Activated T-helper 1 cell treated with anti-CD3 and anti-CD28 coated beads, Interleukin-12 subunit alpha, Interleukin-12 subunit beta, Interleukin-2, Interleukin-4 antibody, amounts not matched to agents 30 ng/mL and 10 ng/mL and 1 ng/mL, durations not matched to agents 14 hours and 24 hours and 36 hours (primary cell): ENCODE measurements at regions not wholly inside any gene's neighbourhood (a gene's known extent, or its start where the extent isn't known, plus 50 kb on each side); places are given as distances from the start of the nearest gene placed in this dataset.

Source experiments
- DNase-seq: peaks from one replicate; pipeline ENCODE4 v3.0.0; 2021; ENCODE audit warnings: low spot score
- H3K27ac Mint-ChIP-seq: one replicate; pipeline ENCODE4 v1.8.0; 2021; ENCODE audit warnings: mild to moderate bottlenecking, mixed read lengths
- H3K27me3 Mint-ChIP-seq: one replicate; pipeline ENCODE4 v1.8.0; 2022; ENCODE audit warnings: mild to moderate bottlenecking, moderate library complexity, mixed read lengths; ENCODE audit not compliant: insufficient read depth
- H3K36me3 Mint-ChIP-seq: one replicate; pipeline ENCODE4 v1.8.0; 2021; ENCODE audit warnings: low read depth, mixed read lengths
- H3K4me1 Mint-ChIP-seq: one replicate; pipeline ENCODE4 v1.8.0; 2021; ENCODE audit warnings: low read depth, mixed read lengths
- H3K4me3 Mint-ChIP-seq: one replicate; pipeline ENCODE4 v1.8.0; 2021; ENCODE audit warnings: mild to moderate bottlenecking, moderate library complexity, mixed read lengths
- H3K9me3 Mint-ChIP-seq: one replicate; pipeline ENCODE4 v1.8.0; 2021; ENCODE audit warnings: mixed read lengths
- intact Hi-C: fragments of 100-400 bp; cut with micrococcal nuclease; formaldehyde crosslinking; loops from one replicate; pipeline ENCODE4 v1.15.1; 2024

GRCh38 chr7:53877688-53878087 lies 664.5 kb upstream of the VSTM2A start:
- Mint-ChIP-seq H3K36me3 (no peaks in the 10 kb centered on the region), H3K27ac (no peak overlapping the region), H3K27me3 (no peaks in the 10 kb centered on the region), H3K4me1 (no peaks in the 10 kb centered on the region), H3K4me3 (no peak overlapping the region), H3K9me3 (peaks cover 34% of the 10 kb centered on the region)
- intact Hi-C loops = no loop called here
- DNase-seq = no peak

GRCh38 chr7:53900856-53901528 lies 641.2 kb upstream of the VSTM2A start:
- H3K27ac Mint-ChIP-seq = no peak overlapping the region
- peaks cover 28% of the 10 kb centered on the region for H3K9me3 Mint-ChIP-seq
- no peak overlapping the region for H3K4me3 Mint-ChIP-seq
- H3K36me3 Mint-ChIP-seq = no peaks in the 10 kb centered on the region
- no peaks in the 10 kb centered on the region for H3K27me3 Mint-ChIP-seq
- DNase-seq = no peak
- H3K4me1 Mint-ChIP-seq = no peaks in the 10 kb centered on the region
- intact Hi-C loops = no loop called here

- DNase-seq = no peak
- Mint-ChIP-seq H3K9me3 (peaks cover 43% of the 10 kb centered on the region), H3K27ac (no peak overlapping the region), H3K4me3 (no peak overlapping the region), H3K36me3 (no peaks in the 10 kb centered on the region), H3K4me1 (no peaks in the 10 kb centered on the region), H3K27me3 (no peaks in the 10 kb centered on the region)
- intact Hi-C loops = no loop called here
Measured at GRCh38 chr7:53904355-53904754, 637.8 kb upstream of the VSTM2A start.

GRCh38 chr7:53917637-53918036 lies 624.5 kb upstream of the VSTM2A start:
- H3K36me3 Mint-ChIP-seq = no peaks in the 10 kb centered on the region
- peaks cover 26% of the 10 kb centered on the region for H3K9me3 Mint-ChIP-seq
- no peaks in the 10 kb centered on the region for H3K4me1 Mint-ChIP-seq
- DNase-seq = no peak
- intact Hi-C loops = no loop called here
- H3K27me3 Mint-ChIP-seq = no peaks in the 10 kb centered on the region
- no peak overlapping the region for H3K4me3 Mint-ChIP-seq
- H3K27ac Mint-ChIP-seq = no peak overlapping the region

GRCh38 chr7:53920011-53920410 lies 622.2 kb upstream of the VSTM2A start:
- Mint-ChIP-seq H3K27me3 (no peaks in the 10 kb centered on the region), H3K4me1 (no peaks in the 10 kb centered on the region), H3K9me3 (peaks cover 29% of the 10 kb centered on the region), H3K27ac (no peak overlapping the region), H3K4me3 (no peak overlapping the region), H3K36me3 (no peaks in the 10 kb centered on the region)
- intact Hi-C loops = no loop called here
- DNase-seq = no peak

GRCh38 chr7:53940483-53940882 lies 601.7 kb upstream of the VSTM2A start:
- Mint-ChIP-seq H3K27me3 (no peaks in the 10 kb centered on the region), H3K27ac (no peak overlapping the region), H3K4me3 (no peak overlapping the region), H3K36me3 (no peaks in the 10 kb centered on the region), H3K9me3 (peaks cover 31% of the 10 kb centered on the region), H3K4me1 (no peaks in the 10 kb centered on the region)
- intact Hi-C loops = no loop called here
- DNase-seq = no peak

DNA sequence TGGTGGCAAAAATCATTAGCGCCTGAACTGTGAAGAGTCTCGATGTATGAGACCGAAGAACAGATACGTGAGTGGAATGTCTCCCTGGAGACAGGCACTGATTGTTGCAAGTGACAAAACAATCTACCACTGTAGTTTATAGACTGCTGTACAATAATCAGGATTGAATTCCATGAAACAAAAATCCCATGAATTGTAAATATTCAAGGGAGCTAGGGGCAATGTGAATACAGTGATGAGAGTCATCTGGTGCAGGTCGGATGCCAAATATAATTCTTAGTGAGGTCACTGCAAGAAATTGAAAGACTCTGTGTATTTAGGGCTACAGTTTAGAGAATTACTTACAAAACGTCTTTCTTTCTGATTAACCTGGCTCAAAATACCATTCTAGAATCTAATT lies 594.4 kb upstream of the VSTM2A start:
- Mint-ChIP-seq H3K9me3 (peaks cover 20% of the 10 kb centered on the region), H3K27me3 (no peaks in the 10 kb centered on the region), H3K36me3 (no peaks in the 10 kb centered on the region), H3K4me3 (no peak overlapping the region), H3K4me1 (no peaks in the 10 kb centered on the region), H3K27ac (no peak overlapping the region)
- intact Hi-C loops = no loop called here
- no peak for DNase-seq

DNA sequence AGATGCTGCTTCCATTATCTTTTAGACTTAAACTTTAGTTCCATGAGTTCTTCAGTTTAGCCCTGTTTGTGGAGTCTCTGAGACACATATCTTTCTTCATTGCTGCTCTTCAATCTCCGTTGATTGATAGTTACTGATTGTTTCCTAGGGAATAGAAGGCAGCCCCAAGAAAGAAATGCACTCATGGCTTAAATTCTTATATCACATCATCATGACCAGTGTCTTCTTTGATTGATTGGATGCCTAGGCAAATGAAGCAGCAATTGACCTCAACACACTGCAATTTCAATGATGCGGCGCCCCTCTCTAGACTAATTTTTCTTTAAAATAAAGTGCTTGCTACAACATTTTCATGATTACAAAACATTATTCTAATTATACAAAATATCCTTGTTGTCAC lies 576.5 kb upstream of the VSTM2A start:
- intact Hi-C loops = no loop called here
- Mint-ChIP-seq H3K36me3 (no peaks in the 10 kb centered on the region), H3K27me3 (no peaks in the 10 kb centered on the region), H3K9me3 (peaks cover 13% of the 10 kb centered on the region), H3K4me1 (no peaks in the 10 kb centered on the region), H3K4me3 (no peak overlapping the region), H3K27ac (no peak overlapping the region)
- DNase-seq = no peak

GRCh38 chr7:53983480-53983879 lies 558.7 kb upstream of the VSTM2A start:
- no peak overlapping the region for H3K27ac Mint-ChIP-seq
- H3K36me3 Mint-ChIP-seq = no peaks in the 10 kb centered on the region
- no peak overlapping the region for H3K4me3 Mint-ChIP-seq
- no peaks in the 10 kb centered on the region for H3K27me3 Mint-ChIP-seq
- H3K9me3 Mint-ChIP-seq = peaks cover 20% of the 10 kb centered on the region
- no peaks in the 10 kb centered on the region for H3K4me1 Mint-ChIP-seq
- DNase-seq = no peak
- intact Hi-C loops = no loop called here

GRCh38 chr7:53984776-53985175 lies 557.4 kb upstream of the VSTM2A start:
- Mint-ChIP-seq H3K27me3 (no peaks in the 10 kb centered on the region), H3K4me1 (no peaks in the 10 kb centered on the region), H3K4me3 (no peak overlapping the region)

DNA sequence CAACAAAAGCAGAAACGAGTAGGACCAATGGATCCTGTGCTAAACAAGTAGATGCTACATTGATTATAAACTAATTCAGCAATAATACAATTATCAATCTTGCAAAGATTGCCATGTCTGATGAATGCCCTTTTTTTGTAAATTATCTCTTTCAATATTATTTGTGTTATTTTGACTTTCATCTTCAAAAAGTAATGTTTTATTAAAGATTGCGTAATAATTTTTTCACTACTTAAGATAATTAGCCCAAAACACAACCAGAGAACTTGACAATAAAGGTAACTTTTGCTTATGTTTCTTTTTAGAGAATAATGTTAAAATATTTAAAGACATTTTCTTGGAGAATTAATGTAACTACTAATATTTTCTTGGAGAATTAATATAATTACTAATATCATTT lies 553.8 kb upstream of the VSTM2A start:
- Mint-ChIP-seq H3K9me3 (peaks cover 5% of the 10 kb centered on the region), H3K4me3 (no peak overlapping the region), H3K27me3 (no peaks in the 10 kb centered on the region), H3K4me1 (no peaks in the 10 kb centered on the region), H3K27ac (no peak overlapping the region), H3K36me3 (no peaks in the 10 kb centered on the region)
- intact Hi-C loops = no loop called here
- no peak for DNase-seq

More at GRCh38 chr7:53984776-53985175, 557.4 kb upstream of the VSTM2A start:
- intact Hi-C loops = no loop called here
- DNase-seq = no peak
- Mint-ChIP-seq H3K27ac (no peak overlapping the region), H3K36me3 (no peaks in the 10 kb centered on the region), H3K9me3 (peaks cover 17% of the 10 kb centered on the region)

- DNase-seq = no peak
- Mint-ChIP-seq H3K36me3 (no peaks in the 10 kb centered on the region), H3K27ac (no peak overlapping the region), H3K4me3 (no peak overlapping the region), H3K27me3 (no peaks in the 10 kb centered on the region), H3K4me1 (no peaks in the 10 kb centered on the region), H3K9me3 (peaks cover 11% of the 10 kb centered on the region)
- intact Hi-C loops = no loop called here
Measured at GRCh38 chr7:53993224-53993623, 549.0 kb upstream of the VSTM2A start.

GRCh38 chr7:53996876-53997275 lies 545.3 kb upstream of the VSTM2A start:
- intact Hi-C loops = no loop called here
- no peak overlapping the region for H3K27ac Mint-ChIP-seq
- no peak for DNase-seq

GRCh38 chr7:54014765-54015164 lies 527.4 kb upstream of the VSTM2A start:
- Mint-ChIP-seq H3K9me3 (peaks cover 34% of the 10 kb centered on the region), H3K27me3 (no peaks in the 10 kb centered on the region), H3K27ac (no peak overlapping the region), H3K36me3 (no peaks in the 10 kb centered on the region), H3K4me3 (no peak overlapping the region), H3K4me1 (no peaks in the 10 kb centered on the region)
- DNase-seq = no peak
- intact Hi-C loops = no loop called here

More at GRCh38 chr7:53996876-53997275, 545.3 kb upstream of the VSTM2A start:
- Mint-ChIP-seq H3K9me3 (peaks cover 15% of the 10 kb centered on the region), H3K27me3 (no peaks in the 10 kb centered on the region), H3K36me3 (no peaks in the 10 kb centered on the region), H3K4me1 (no peaks in the 10 kb centered on the region), H3K4me3 (no peak overlapping the region)
